A549 (cell line): ENCODE measurements at regions not wholly inside any gene's neighbourhood (a gene's known extent, or its start where the extent isn't known, plus 50 kb on each side); places are given as distances from the start of the nearest gene placed in this dataset.
A peak's percentile ranks its signal among the peaks of the same experiment; 100 is the strongest.

Experiments used
- ATAC-seq, 2 experiments: fragments of 200-7000 bp in 1 of 2; fragments of >200 bp in 1 of 2; cut with Nextera tagmentation in 1 of 2; cut with Tn5 transposase in 1 of 2; 3 replicates each; pipeline versions ENCODE4 v1.8.0 to v1.9.1; 2018 to 2020; ENCODE audit warnings: mild to moderate bottlenecking in 1 of 2, moderate library complexity in 1 of 2
- CTCF ChIA-PET: fragments of 300-600 bp; sonication (Branson Sonifier 250); formaldehyde crosslinking; extraction: SDS; loops from one replicate; lab custom pipeline; 2021; ENCODE audit warnings: antibody characterized with exemption, inconsistent platforms; lab: Yijun Ruan, JAX
- POLR2A ChIA-PET: fragments of 350-600 bp; formaldehyde crosslinking; extraction: SDS; loops from one replicate; lab custom pipeline; 2021; ENCODE audit warnings: antibody characterized with exemption, inconsistent platforms; lab: Yijun Ruan, JAX
- DNase-seq, 2 experiments: peaks; one replicate each; pipeline versions ENCODE4 v3.0.0 to v3.0.0-alpha.2; 2011 to 2016; ENCODE audit warnings: low read depth in 1 of 2, low spot score in 1 of 2
- FAIRE-seq: peaks from 2 replicates; lab custom pipeline; 2011; peaks lifted over from hg19 to GRCh38; lab: Jason Lieb, UNC
- H3K27ac ChIP-seq, 2 experiments: fragments of >200 bp; sonication (Bioruptor Twin); formaldehyde crosslinking; 3 replicates each; pipeline ENCODE4 v1.5.1; 2016 to 2017
- H3K4me1 ChIP-seq: fragments of >200 bp; sonication (Bioruptor Twin); formaldehyde crosslinking; 3 replicates; pipeline ENCODE4 v1.6.1; 2016
- H3K4me2 ChIP-seq: fragments of >200 bp; sonication (Bioruptor Twin); formaldehyde crosslinking; 3 replicates; pipeline ENCODE4 v1.6.1; 2016
- H3K4me3 ChIP-seq: fragments of >200 bp; sonication (Bioruptor Twin); formaldehyde crosslinking; 3 replicates; pipeline ENCODE4 v1.5.1; 2016
- H3K9me3 ChIP-seq: fragments of >200 bp; sonication (Bioruptor Twin); formaldehyde crosslinking; 3 replicates; pipeline ENCODE4 v1.6.1; 2016
- CBX2 ChIP-seq: fragments of 200-600 bp; sonication (generic); IDR thresholded peaks from 2 replicates; pipeline ENCODE4 v1.6.1; 2016; ENCODE audit warnings: low read depth, mild to moderate bottlenecking, borderline replicate concordance
- CBX8 ChIP-seq: fragments of 200-600 bp; sonication (generic); IDR thresholded peaks from 2 replicates; pipeline ENCODE4 v1.6.1; 2016
- EHF ChIP-seq: fragments of 250-450 bp; sonication (Bioruptor Pico); IDR thresholded peaks from 2 replicates; pipeline ENCODE4 v1.5.0; 2020; ENCODE audit warnings: mild to moderate bottlenecking
- EP300 ChIP-seq, 2 experiments: fragments of >200 bp; sonication (Bioruptor Twin); formaldehyde crosslinking; IDR thresholded peaks; 2 replicates in 1 of 2; 3 replicates in 1 of 2; pipeline ENCODE4 v1.6.1; 2016 to 2017
- FOSB ChIP-seq: fragments of 250-450 bp; sonication (Bioruptor Pico); IDR thresholded peaks from 2 replicates; pipeline ENCODE4 v1.5.0; 2020; ENCODE audit warnings: mild to moderate bottlenecking, moderate library complexity
- FOXS1 ChIP-seq: fragments of 250-450 bp; sonication (Bioruptor Pico); IDR thresholded peaks from 2 replicates; pipeline ENCODE4 v1.5.0; 2020; ENCODE audit warnings: mild to moderate bottlenecking, moderate library complexity
- GATA3 ChIP-seq: IDR thresholded peaks from 2 replicates; pipeline ENCODE4 v1.6.1; 2012; ENCODE audit warnings: borderline replicate concordance
- HDAC2 ChIP-seq: fragments of 200-600 bp; sonication (generic); IDR thresholded peaks from 2 replicates; pipeline ENCODE4 v1.6.1; 2016
- HOXA7 ChIP-seq: fragments of 250-450 bp; sonication (Bioruptor Pico); IDR thresholded peaks from 2 replicates; pipeline ENCODE4 v1.5.0; 2020; ENCODE audit warnings: mild to moderate bottlenecking, moderate library complexity
- HOXB13 ChIP-seq: fragments of 250-450 bp; sonication (Bioruptor Pico); IDR thresholded peaks from 2 replicates; pipeline ENCODE4 v1.5.0; 2020; ENCODE audit warnings: low read depth, mild to moderate bottlenecking, moderate library complexity
- NFE2L2 ChIP-seq: fragments of 150-350 bp; conservative IDR thresholded peaks from 2 replicates; pipeline ENCODE4 v1.6.1; 2014; ENCODE audit warnings: low read length
- NPAS2 ChIP-seq: fragments of 250-450 bp; sonication (Bioruptor Pico); IDR thresholded peaks from 2 replicates; pipeline ENCODE4 v1.8.0; 2022; ENCODE audit warnings: mild to moderate bottlenecking, moderate library complexity, borderline replicate concordance
- PHF8 ChIP-seq: fragments of 200-600 bp; sonication (generic); IDR thresholded peaks from 2 replicates; pipeline ENCODE4 v1.6.1; 2016; ENCODE audit warnings: low read depth, mild to moderate bottlenecking, antibody characterized with exemption, moderate library complexity, borderline replicate concordance
- RARB ChIP-seq: fragments of 250-450 bp; sonication (Bioruptor Pico); IDR thresholded peaks from 2 replicates; pipeline ENCODE4 v1.8.0; 2021; ENCODE audit warnings: mild to moderate bottlenecking, moderate library complexity
- RFX5 ChIP-seq: fragments of 450-650 bp; IDR thresholded peaks from 2 replicates; pipeline ENCODE4 v1.7.1; 2014; ENCODE audit warnings: antibody characterized with exemption, mild to moderate bottlenecking, moderate library complexity
- RNF2 ChIP-seq: fragments of 200-600 bp; sonication (generic); IDR thresholded peaks from 2 replicates; pipeline ENCODE4 v1.6.1; 2016; ENCODE audit warnings: low read depth, mild to moderate bottlenecking, antibody characterized with exemption, moderate library complexity, borderline replicate concordance
- TFCP2L1 ChIP-seq: fragments of 250-450 bp; sonication (Bioruptor Pico); IDR thresholded peaks from 2 replicates; pipeline ENCODE4 v1.5.0; 2021; ENCODE audit warnings: mild to moderate bottlenecking
- ZNF302 ChIP-seq: fragments of 250-450 bp; sonication (Bioruptor Pico); IDR thresholded peaks from 2 replicates; pipeline ENCODE4 v1.9.0; 2021; ENCODE audit warnings: inconsistent platforms, mild to moderate bottlenecking, moderate library complexity
- WGBS: methylation state at CpG from one replicate; pipeline ENCODE4 v1.1.6; 2017; ENCODE audit errors: missing lambda C conversion rate; 5-methylcytosine and 5-hydroxymethylcytosine counted together
- TF ChIP-seq, protein P1 (sequence below): fragments of >200 bp; sonication (Bioruptor Twin); formaldehyde crosslinking; IDR thresholded peaks from 3 replicates; pipeline ENCODE4 v1.5.1; 2016
- TF ChIP-seq, protein P2 (sequence below): fragments of 250-450 bp; sonication (Bioruptor Pico); IDR thresholded peaks from 2 replicates; pipeline ENCODE4 v1.5.0; 2021; ENCODE audit warnings: mild to moderate bottlenecking, moderate library complexity, borderline replicate concordance
- TF ChIP-seq, protein P3 (sequence below): fragments of >200 bp; sonication (Bioruptor Twin); formaldehyde crosslinking; IDR thresholded peaks from 2 replicates; pipeline ENCODE4 v1.6.1; 2016
- TF ChIP-seq, protein P4 (sequence below): IDR thresholded peaks from 2 replicates; pipeline ENCODE4 v1.6.1; 2012

DNA sequence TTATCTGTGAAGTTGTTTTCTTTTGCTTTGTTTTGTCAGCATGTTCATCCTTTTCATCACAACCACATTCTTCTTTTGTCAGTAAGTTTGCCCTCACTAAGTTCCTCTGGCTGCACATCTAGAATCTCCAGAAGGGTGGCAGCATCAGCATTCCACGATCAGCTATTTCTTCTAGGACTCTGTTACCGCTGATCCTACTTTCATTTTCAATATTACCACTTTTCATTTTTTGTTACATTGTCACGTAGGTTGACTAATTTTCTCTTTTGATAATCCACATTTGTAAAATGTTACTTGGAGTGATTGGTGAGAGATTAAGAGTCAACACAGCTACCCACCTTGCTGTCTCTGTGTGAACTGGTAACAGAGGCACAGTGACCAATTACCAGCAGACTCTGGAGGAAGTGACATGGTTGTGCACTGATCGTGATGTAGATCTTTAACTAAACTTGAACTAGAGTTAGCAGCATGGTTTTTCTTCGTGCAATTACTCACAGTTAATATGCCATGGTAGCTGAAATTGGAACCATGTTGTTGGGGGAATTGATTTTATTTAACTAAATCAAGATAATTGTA lies 307.9 kb upstream of the SLC35B3 start:
- POLR2A ChIA-PET: no interaction called here
- CTCF ChIA-PET: interaction anchor here (0.6 to 1.2 kb wide), 4 partner anchors 23 to 1787 kb away, joined by 3 read pairs; no protein-coding TSS in a partner anchor
- peak overlapping the region; percentile 30; the same call in 2 of the 3 replicates for H3K4me3 ChIP-seq
- DNase-seq (peak; percentile 1 to 2), ATAC-seq (peak; percentile 49 to 64; a peak in 2 of 6 replicates), FAIRE-seq (no peak)
- WGBS: 6% methylated on average over 5 of the region's 5 CpGs
- no peaks in the 10 kb centered on the region for H3K4me1 ChIP-seq
- no peak for TF ChIP-seq FOSB
- no peaks in the 10 kb centered on the region for H3K9me3 ChIP-seq
- H3K4me2 ChIP-seq: peak overlapping the region; percentile 60
- no peak overlapping the region for H3K27ac ChIP-seq

DNA sequence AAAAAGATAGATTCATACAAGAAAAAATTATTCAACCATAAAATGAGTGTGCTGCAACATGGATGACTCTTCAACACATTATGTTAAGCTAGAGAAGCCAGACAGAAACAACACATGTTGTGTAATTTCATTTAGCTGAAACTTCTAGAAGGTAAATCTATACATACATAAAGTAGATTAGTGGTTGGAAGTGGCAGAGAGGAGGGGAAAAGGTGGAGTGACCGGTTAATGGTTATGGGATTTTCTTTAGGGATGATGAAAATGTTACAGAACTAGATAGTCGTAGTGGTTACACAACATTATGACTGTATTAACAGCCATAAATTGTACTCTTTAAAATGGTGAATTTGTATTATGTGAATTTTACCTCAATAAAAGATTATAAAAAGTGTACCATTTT lies 304.1 kb upstream of the SLC35B3 start:
- DNase-seq: no peak
- no peak overlapping the region for H3K4me3 ChIP-seq
- TF ChIP-seq ZNF302 (CRISPR knock-in tag) (no peak), HOXB13 (CRISPR knock-in tag) (no peak), HDAC2 (no peak), RNF2 (no peak), HOXA7 (no peak)
- TF ChIP-seq, protein P1, sequence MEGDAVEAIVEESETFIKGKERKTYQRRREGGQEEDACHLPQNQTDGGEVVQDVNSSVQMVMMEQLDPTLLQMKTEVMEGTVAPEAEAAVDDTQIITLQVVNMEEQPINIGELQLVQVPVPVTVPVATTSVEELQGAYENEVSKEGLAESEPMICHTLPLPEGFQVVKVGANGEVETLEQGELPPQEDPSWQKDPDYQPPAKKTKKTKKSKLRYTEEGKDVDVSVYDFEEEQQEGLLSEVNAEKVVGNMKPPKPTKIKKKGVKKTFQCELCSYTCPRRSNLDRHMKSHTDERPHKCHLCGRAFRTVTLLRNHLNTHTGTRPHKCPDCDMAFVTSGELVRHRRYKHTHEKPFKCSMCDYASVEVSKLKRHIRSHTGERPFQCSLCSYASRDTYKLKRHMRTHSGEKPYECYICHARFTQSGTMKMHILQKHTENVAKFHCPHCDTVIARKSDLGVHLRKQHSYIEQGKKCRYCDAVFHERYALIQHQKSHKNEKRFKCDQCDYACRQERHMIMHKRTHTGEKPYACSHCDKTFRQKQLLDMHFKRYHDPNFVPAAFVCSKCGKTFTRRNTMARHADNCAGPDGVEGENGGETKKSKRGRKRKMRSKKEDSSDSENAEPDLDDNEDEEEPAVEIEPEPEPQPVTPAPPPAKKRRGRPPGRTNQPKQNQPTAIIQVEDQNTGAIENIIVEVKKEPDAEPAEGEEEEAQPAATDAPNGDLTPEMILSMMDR: no peak
- no peaks in the 10 kb centered on the region for H3K4me1 ChIP-seq
- no peaks in the 10 kb centered on the region for H3K9me3 ChIP-seq
- WGBS: 0% methylated on average over 2 of the region's 2 CpGs
- ChIA-PET POLR2A (no interaction called here), CTCF (interaction anchor here (1.0 kb wide), 1 partner anchor 1675 kb away, joined by 5 read pairs; no protein-coding TSS in a partner anchor)
- ATAC-seq: no peak
- H3K27ac ChIP-seq: no peak overlapping the region
- H3K4me2 ChIP-seq: no peak overlapping the region
- FAIRE-seq: no peak

DNA sequence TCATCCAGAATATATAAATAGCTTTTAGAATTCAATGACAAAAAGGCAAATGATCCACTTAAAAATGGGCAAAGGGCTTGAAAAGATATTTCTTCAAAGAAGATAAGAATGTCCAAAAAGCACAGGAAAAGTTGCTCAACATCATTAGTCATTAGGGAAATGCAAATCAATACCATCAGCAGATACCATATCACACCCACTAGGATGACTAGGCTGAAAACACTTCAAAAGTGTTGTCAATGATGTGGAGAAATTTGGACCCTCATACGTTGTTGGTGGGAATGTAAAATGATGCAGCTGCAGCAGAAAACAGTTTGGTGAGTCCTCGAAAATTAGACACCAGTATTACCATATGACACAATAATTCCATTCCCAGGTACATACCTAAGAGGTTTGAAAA lies 303.6 kb upstream of the SLC35B3 start:
- Histone ChIP-seq H3K4me3 (no peak overlapping the region), H3K4me2 (no peak overlapping the region), H3K27ac (no peak overlapping the region), H3K4me1 (no peaks in the 10 kb centered on the region), H3K9me3 (no peaks in the 10 kb centered on the region)
- FAIRE-seq (no peak), ATAC-seq (no peak), DNase-seq (no peak)
- 2% methylated on average over 2 of the region's 2 CpGs for WGBS
- TF ChIP-seq CBX8 (no peak), FOSB (no peak), TFCP2L1 (CRISPR knock-in tag) (no peak), RARB (no peak), NFE2L2 (no peak), GATA3 (no peak), EHF (no peak), ZNF302 (CRISPR knock-in tag) (no peak), FOXS1 (CRISPR knock-in tag) (no peak), CBX2 (no peak), PHF8 (no peak), HOXA7 (no peak), NPAS2 (CRISPR knock-in tag) (no peak), RFX5 (no peak), EP300 (IDR thresholded peaks at IDR 0.05) (no peak)
- TF ChIP-seq, protein P2, sequence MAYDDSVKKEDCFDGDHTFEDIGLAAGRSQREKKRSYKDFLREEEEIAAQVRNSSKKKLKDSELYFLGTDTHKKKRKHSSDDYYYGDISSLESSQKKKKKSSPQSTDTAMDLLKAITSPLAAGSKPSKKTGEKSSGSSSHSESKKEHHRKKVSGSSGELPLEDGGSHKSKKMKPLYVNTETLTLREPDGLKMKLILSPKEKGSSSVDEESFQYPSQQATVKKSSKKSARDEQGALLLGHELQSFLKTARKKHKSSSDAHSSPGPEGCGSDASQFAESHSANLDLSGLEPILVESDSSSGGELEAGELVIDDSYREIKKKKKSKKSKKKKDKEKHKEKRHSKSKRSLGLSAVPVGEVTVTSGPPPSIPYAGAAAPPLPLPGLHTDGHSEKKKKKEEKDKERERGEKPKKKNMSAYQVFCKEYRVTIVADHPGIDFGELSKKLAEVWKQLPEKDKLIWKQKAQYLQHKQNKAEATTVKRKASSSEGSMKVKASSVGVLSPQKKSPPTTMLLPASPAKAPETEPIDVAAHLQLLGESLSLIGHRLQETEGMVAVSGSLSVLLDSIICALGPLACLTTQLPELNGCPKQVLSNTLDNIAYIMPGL (CRISPR knock-in tag): no peak
- TF ChIP-seq, protein P1: no peak
- TF ChIP-seq, protein P3, sequence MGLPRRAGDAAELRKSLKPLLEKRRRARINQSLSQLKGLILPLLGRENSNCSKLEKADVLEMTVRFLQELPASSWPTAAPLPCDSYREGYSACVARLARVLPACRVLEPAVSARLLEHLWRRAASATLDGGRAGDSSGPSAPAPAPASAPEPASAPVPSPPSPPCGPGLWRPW: no peak
- TF ChIP-seq, protein P4, sequence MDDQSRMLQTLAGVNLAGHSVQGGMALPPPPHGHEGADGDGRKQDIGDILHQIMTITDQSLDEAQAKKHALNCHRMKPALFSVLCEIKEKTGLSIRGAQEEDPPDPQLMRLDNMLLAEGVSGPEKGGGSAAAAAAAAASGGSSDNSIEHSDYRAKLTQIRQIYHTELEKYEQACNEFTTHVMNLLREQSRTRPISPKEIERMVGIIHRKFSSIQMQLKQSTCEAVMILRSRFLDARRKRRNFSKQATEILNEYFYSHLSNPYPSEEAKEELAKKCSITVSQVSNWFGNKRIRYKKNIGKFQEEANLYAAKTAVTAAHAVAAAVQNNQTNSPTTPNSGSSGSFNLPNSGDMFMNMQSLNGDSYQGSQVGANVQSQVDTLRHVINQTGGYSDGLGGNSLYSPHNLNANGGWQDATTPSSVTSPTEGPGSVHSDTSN: no peak
- CTCF ChIA-PET: interaction anchor here (1.0 kb wide), 1 partner anchor 1675 kb away, joined by 5 read pairs; no protein-coding TSS in a partner anchor
- POLR2A ChIA-PET: no interaction called here
